CD4-positive, alpha-beta T cell (primary cell): ENCODE measurements at regions not wholly inside any gene's neighbourhood (a gene's known extent, or its start where the extent isn't known, plus 50 kb on each side); places are given as distances from the start of the nearest gene placed in this dataset.

ENCODE experiments used
- ATAC-seq: fragments of 200-7000 bp; cut with Tn5 transposase; one replicate; pipeline ENCODE4 v1.10.0; 2022; ENCODE audit warnings: mild to moderate bottlenecking; ENCODE audit not compliant: poor library complexity
- CTCF ChIA-PET: fragments of 350-600 bp; sonication (Branson Sonifier 250); formaldehyde crosslinking; loops from one replicate; lab custom pipeline; 2021; ENCODE audit warnings: antibody characterized with exemption, inconsistent platforms; lab: Charles Lee
- POLR2A ChIA-PET: fragments of 350-600 bp; sonication (Branson Sonifier 250); formaldehyde crosslinking; loops from one replicate; lab custom pipeline; 2021; ENCODE audit warnings: antibody characterized with exemption, inconsistent platforms; lab: Charles Lee
- DNase-seq, 14 experiments: peaks; one replicate each; pipeline ENCODE4 v3.0.0-alpha.2; 2013 to 2020; ENCODE audit warnings: mixed read lengths in 2 of 14
- H3K27ac ChIP-seq, 2 donors: one replicate each; pipeline versions ENCODE4 v1.5.1 to v1.7.0; 2013; ENCODE audit warnings: low read length in 2 of 2, low read depth in 1 of 2, mild to moderate bottlenecking in 1 of 2
- H3K27me3 ChIP-seq, 2 experiments: 1 replicate in 1 of 2; 2 replicates in 1 of 2; pipeline versions ENCODE4 v1.6.1 to v1.7.0; 2013; ENCODE audit warnings: low read length in 2 of 2, control low read depth in 1 of 2, mild to moderate bottlenecking in 1 of 2, moderate library complexity in 1 of 2; ENCODE audit not compliant: insufficient read depth in 2 of 2, control insufficient read depth in 1 of 2
- H3K36me3 ChIP-seq: one replicate; pipeline ENCODE4 v1.6.1; 2013; ENCODE audit warnings: low read length, control low read depth; ENCODE audit not compliant: insufficient read depth
- H3K4me1 ChIP-seq: one replicate; pipeline ENCODE4 v1.6.1; 2013; ENCODE audit warnings: low read length, control low read depth; ENCODE audit not compliant: insufficient read depth
- H3K4me3 ChIP-seq: one replicate; pipeline ENCODE4 v1.5.1; 2013; ENCODE audit warnings: mild to moderate bottlenecking, low read length, moderate library complexity
- H3K9me3 ChIP-seq, 2 experiments: 1 replicate in 1 of 2; 2 replicates in 1 of 2; pipeline versions ENCODE4 v1.6.1 to v1.7.0; 2013; ENCODE audit warnings: low read length in 2 of 2, mild to moderate bottlenecking in 2 of 2, control low read depth in 1 of 2, moderate library complexity in 1 of 2; ENCODE audit not compliant: control insufficient read depth in 1 of 2, insufficient read depth in 1 of 2
- H3K27ac Mint-ChIP-seq: one replicate; pipeline ENCODE4 v1.8.0; 2020; ENCODE audit warnings: mixed read lengths
- H3K27me3 Mint-ChIP-seq: one replicate; pipeline ENCODE4 v1.8.0; 2021; ENCODE audit warnings: mixed read lengths
- H3K36me3 Mint-ChIP-seq: one replicate; pipeline ENCODE4 v1.8.0; 2021; ENCODE audit warnings: low read depth, mixed read lengths
- H3K4me1 Mint-ChIP-seq: one replicate; pipeline ENCODE4 v1.8.0; 2021; ENCODE audit warnings: low read depth, mixed read lengths
- H3K4me3 Mint-ChIP-seq: one replicate; pipeline ENCODE4 v1.8.0; 2020; ENCODE audit warnings: mild to moderate bottlenecking, mixed read lengths
- H3K9me3 Mint-ChIP-seq: one replicate; pipeline ENCODE4 v1.8.0; 2020; ENCODE audit warnings: mixed read lengths
- intact Hi-C, 2 experiments: fragments of 100-400 bp; cut with DNase I in 1 of 2; cut with micrococcal nuclease in 1 of 2; formaldehyde crosslinking; loops; one replicate each; pipeline versions ENCODE4 v1.15.1 to v1.9.0; 2023 to 2025; cut with DNase I, micrococcal nuclease
- TF ChIP-seq, protein P1 (sequence below): fragments of 200-600 bp; IDR thresholded peaks from one replicate; pipeline ENCODE4 v1.8.0; 2022; ENCODE audit warnings: antibody characterized with exemption, mild to moderate bottlenecking

DNA sequence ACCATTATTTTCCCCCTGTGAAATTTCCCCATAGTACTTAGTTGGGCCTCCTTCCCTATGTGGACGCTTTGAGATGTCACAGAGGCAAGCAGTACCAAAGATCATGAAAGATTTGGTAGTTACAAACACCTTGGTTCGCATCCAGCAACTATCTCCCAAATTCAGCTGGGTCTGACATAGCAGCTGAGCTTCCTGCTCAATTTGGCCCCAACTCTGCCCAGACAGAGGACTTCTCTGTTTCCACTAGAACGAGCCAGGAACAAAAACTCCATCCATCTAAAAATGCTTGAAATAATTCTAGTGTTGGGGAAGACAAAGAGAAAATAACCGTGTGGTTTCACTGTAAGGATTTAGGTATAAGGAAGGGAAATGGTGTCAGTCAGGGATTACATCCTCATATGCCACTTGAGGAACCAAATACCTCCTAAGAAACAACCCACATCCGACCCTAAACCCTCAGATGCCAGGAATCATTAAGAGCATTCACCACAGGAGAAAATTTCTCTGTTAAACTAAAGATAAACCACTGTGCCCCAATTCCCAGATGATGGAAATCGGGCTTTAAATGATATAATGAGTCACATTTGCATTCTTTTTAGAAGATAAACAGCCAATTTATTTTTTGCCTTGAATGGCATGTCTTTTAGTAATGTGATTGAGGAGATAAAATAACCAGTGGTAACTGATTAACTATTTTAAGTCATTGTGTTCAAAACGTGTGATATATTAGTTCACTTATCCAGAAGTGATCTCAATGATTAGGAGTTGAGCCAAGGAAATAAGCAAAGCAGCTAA, 103.7 kb upstream of the IFNG-AS1 start:
- H3K27me3 ChIP-seq = no peaks in the 10 kb centered on the region
- TF ChIP-seq, protein P1, sequence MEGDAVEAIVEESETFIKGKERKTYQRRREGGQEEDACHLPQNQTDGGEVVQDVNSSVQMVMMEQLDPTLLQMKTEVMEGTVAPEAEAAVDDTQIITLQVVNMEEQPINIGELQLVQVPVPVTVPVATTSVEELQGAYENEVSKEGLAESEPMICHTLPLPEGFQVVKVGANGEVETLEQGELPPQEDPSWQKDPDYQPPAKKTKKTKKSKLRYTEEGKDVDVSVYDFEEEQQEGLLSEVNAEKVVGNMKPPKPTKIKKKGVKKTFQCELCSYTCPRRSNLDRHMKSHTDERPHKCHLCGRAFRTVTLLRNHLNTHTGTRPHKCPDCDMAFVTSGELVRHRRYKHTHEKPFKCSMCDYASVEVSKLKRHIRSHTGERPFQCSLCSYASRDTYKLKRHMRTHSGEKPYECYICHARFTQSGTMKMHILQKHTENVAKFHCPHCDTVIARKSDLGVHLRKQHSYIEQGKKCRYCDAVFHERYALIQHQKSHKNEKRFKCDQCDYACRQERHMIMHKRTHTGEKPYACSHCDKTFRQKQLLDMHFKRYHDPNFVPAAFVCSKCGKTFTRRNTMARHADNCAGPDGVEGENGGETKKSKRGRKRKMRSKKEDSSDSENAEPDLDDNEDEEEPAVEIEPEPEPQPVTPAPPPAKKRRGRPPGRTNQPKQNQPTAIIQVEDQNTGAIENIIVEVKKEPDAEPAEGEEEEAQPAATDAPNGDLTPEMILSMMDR = no peak
- POLR2A ChIA-PET = no interaction called here
- intact Hi-C loops = no loop called here
- H3K36me3 ChIP-seq = no peaks in the 10 kb centered on the region
- no peaks in the 10 kb centered on the region for H3K9me3 ChIP-seq
- no peak for DNase-seq
- H3K36me3 Mint-ChIP-seq = no peaks in the 10 kb centered on the region
- H3K4me3 Mint-ChIP-seq = no peak overlapping the region
- H3K4me1 Mint-ChIP-seq = peaks cover 3% of the 10 kb centered on the region
- H3K27me3 Mint-ChIP-seq = no peaks in the 10 kb centered on the region
- no peak overlapping the region for H3K4me3 ChIP-seq
- no peaks in the 10 kb centered on the region for H3K4me1 ChIP-seq
- H3K9me3 Mint-ChIP-seq = no peaks in the 10 kb centered on the region
- H3K27ac Mint-ChIP-seq = no peak overlapping the region
- no peak overlapping the region for H3K27ac ChIP-seq
- CTCF ChIA-PET = no interaction called here
- no peak for ATAC-seq

DNA sequence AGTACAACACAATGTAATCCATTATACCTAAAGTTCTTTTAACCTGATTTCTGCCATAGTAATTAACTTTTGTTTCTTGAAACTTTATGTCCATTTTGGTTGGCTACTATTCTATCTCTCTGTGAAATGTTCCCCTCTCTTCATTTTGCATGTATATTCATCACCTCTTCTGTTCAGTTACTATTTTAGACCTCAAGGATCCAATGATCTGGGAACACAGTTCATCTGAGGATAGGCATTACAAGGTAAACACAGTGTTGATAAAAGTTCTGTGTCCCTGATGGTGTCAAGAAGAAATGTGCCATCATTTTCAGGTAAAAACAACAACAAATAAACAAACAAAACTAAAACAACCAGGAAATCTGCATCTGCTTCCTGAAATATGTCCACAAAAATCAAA, 102.2 kb upstream of the IFNG-AS1 start:
- no peak for ATAC-seq

DNA sequence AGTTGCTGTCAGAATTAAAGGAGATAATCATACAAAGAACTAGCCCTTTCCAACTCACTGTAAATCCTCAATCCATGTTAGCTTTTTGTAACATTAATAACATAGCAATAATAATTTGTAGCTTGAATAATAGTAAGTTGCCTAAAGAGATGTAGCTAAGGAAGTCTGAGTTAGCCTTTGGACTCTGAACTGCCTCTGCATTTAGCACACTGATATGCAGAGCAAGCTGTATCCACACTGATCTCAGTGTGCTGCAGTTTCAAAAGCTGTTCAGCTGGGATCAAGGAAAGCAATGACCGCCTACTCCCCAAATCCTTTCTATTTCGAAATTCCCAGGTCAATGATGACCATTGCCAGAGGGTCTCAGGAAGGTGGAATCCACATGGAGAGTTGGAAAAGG, 99.3 kb upstream of the IFNG-AS1 start:
- no peaks in the 10 kb centered on the region for H3K36me3 Mint-ChIP-seq
- no peak overlapping the region for H3K27ac Mint-ChIP-seq
- Histone ChIP-seq H3K4me1 (no peaks in the 10 kb centered on the region), H3K4me3 (no peak overlapping the region), H3K27me3 (no peaks in the 10 kb centered on the region), H3K27ac (no peak overlapping the region), H3K36me3 (no peaks in the 10 kb centered on the region), H3K9me3 (no peaks in the 10 kb centered on the region)
- ChIA-PET CTCF (no interaction called here), POLR2A (no interaction called here)
- TF ChIP-seq, protein P1 = no peak
- no peak overlapping the region for H3K4me3 Mint-ChIP-seq
- intact Hi-C loops = no loop called here
- H3K27me3 Mint-ChIP-seq = no peaks in the 10 kb centered on the region
- ATAC-seq = no peak
- no peak for DNase-seq
- peaks cover 13% of the 10 kb centered on the region for H3K4me1 Mint-ChIP-seq
- no peaks in the 10 kb centered on the region for H3K9me3 Mint-ChIP-seq

More for the DNA sequence above, 102.2 kb upstream of the IFNG-AS1 start:
- Mint-ChIP-seq H3K27ac (no peak overlapping the region), H3K4me3 (no peak overlapping the region), H3K4me1 (peaks cover 13% of the 10 kb centered on the region), H3K9me3 (no peaks in the 10 kb centered on the region), H3K27me3 (no peaks in the 10 kb centered on the region), H3K36me3 (no peaks in the 10 kb centered on the region)
- H3K27me3 ChIP-seq = no peaks in the 10 kb centered on the region
- H3K27ac ChIP-seq = no peak overlapping the region
- CTCF ChIA-PET = no interaction called here
- TF ChIP-seq, protein P1 = no peak
- no peaks in the 10 kb centered on the region for H3K9me3 ChIP-seq
- no peak for DNase-seq
- POLR2A ChIA-PET = no interaction called here
- no peak overlapping the region for H3K4me3 ChIP-seq
- H3K36me3 ChIP-seq = no peaks in the 10 kb centered on the region
- intact Hi-C loops = no loop called here
- H3K4me1 ChIP-seq = no peaks in the 10 kb centered on the region
